CD8-positive, alpha-beta memory T cell (primary cell): ENCODE measurements at regions not wholly inside any gene's neighbourhood (a gene's known extent, or its start where the extent isn't known, plus 50 kb on each side); places are given as distances from the start of the nearest gene placed in this dataset.

ENCODE experiments used
- CTCF ChIA-PET: fragments of 350-600 bp; sonication (Branson Sonifier 250); formaldehyde crosslinking; loops from one replicate; lab custom pipeline; 2021; ENCODE audit warnings: antibody characterized with exemption; lab: Charles Lee
- POLR2A ChIA-PET: fragments of 350-600 bp; sonication (Branson Sonifier 250); formaldehyde crosslinking; loops from one replicate; lab custom pipeline; 2021; ENCODE audit warnings: antibody characterized with exemption; lab: Charles Lee
- DNase-seq, 5 donors: peaks; one replicate each; pipeline versions ENCODE4 v3.0.0 to v3.0.0-alpha.2; 2020 to 2022; ENCODE audit warnings: mixed read lengths in 1 of 5
- H3K27ac ChIP-seq: one replicate; pipeline ENCODE4 v1.7.0; 2013; ENCODE audit warnings: low read depth, mild to moderate bottlenecking, low read length, moderate library complexity
- H3K27me3 ChIP-seq: 2 replicates; pipeline ENCODE4 v1.7.0; 2013; ENCODE audit warnings: low read length, mild to moderate bottlenecking; ENCODE audit not compliant: insufficient read depth, poor library complexity, severe bottlenecking
- H3K36me3 ChIP-seq: 2 replicates; pipeline ENCODE4 v1.7.0; 2013; ENCODE audit warnings: mild to moderate bottlenecking, low read length, moderate library complexity; ENCODE audit not compliant: insufficient read depth
- H3K4me1 ChIP-seq: 2 replicates; pipeline ENCODE4 v1.7.0; 2013; ENCODE audit warnings: mild to moderate bottlenecking, low read length, moderate library complexity; ENCODE audit not compliant: insufficient read depth
- H3K4me3 ChIP-seq: 2 replicates; pipeline ENCODE4 v1.7.0; 2013; ENCODE audit warnings: mild to moderate bottlenecking, low read length
- H3K9me3 ChIP-seq: 2 replicates; pipeline ENCODE4 v1.7.0; 2013; ENCODE audit warnings: mild to moderate bottlenecking, low read length
- H3K27ac Mint-ChIP-seq, 8 donors: one replicate each; pipeline ENCODE4 v1.8.0; 2020 to 2021; ENCODE audit warnings: mixed read lengths in 8 of 8, mild to moderate bottlenecking in 6 of 8, inconsistent platforms in 3 of 8, moderate library complexity in 3 of 8
- H3K27me3 Mint-ChIP-seq, 2 donors: one replicate each; pipeline ENCODE4 v1.8.0; 2020 to 2021; ENCODE audit warnings: mixed read lengths in 2 of 2, mild to moderate bottlenecking in 1 of 2, moderate library complexity in 1 of 2
- H3K36me3 Mint-ChIP-seq, 3 donors: one replicate each; pipeline ENCODE4 v1.8.0; 2020 to 2021; ENCODE audit warnings: mixed read lengths in 3 of 3, inconsistent platforms in 1 of 3, mild to moderate bottlenecking in 1 of 3
- H3K4me1 Mint-ChIP-seq, 3 donors: one replicate each; pipeline ENCODE4 v1.8.0; 2020 to 2021; ENCODE audit warnings: mixed read lengths in 3 of 3, inconsistent platforms in 1 of 3, mild to moderate bottlenecking in 1 of 3
- H3K4me3 Mint-ChIP-seq, 7 donors: one replicate each; pipeline ENCODE4 v1.8.0; 2020 to 2021; ENCODE audit warnings: mixed read lengths in 7 of 7, mild to moderate bottlenecking in 6 of 7, moderate library complexity in 4 of 7, inconsistent platforms in 2 of 7
- H3K9me3 Mint-ChIP-seq, 5 donors: one replicate each; pipeline ENCODE4 v1.8.0; 2020 to 2022; ENCODE audit warnings: mixed read lengths in 5 of 5, mild to moderate bottlenecking in 3 of 5, moderate library complexity in 2 of 5, inconsistent platforms in 1 of 5

GRCh38 chr4:163077680-163078079, 89.0 kb downstream of the NAF1 start:
- Histone ChIP-seq H3K36me3 (no peaks in the 10 kb centered on the region), H3K27me3 (no peaks in the 10 kb centered on the region), H3K27ac (no peak overlapping the region), H3K9me3 (no peaks in the 10 kb centered on the region), H3K4me1 (no peaks in the 10 kb centered on the region), H3K4me3 (no peak overlapping the region)
- H3K27me3 Mint-ChIP-seq, result peaks cover 2 to 9% of the 10 kb centered on the region in 2 donors
- no peak overlapping the region for H3K27ac Mint-ChIP-seq
- no peaks in the 10 kb centered on the region for H3K36me3 Mint-ChIP-seq
- no peaks in the 10 kb centered on the region for H3K4me1 Mint-ChIP-seq
- H3K9me3 Mint-ChIP-seq, result no peaks in the 10 kb centered on the region
- ChIA-PET CTCF (interaction anchor here (0.5 to 1.1 kb wide), 2 partner anchors 10 to 16 kb away, joined by 3 read pairs; no protein-coding TSS in a partner anchor), POLR2A (no interaction called here)
- H3K4me3 Mint-ChIP-seq, result no peak overlapping the region
- DNase-seq, result no peak

- Histone ChIP-seq H3K27me3 (no peaks in the 10 kb centered on the region), H3K36me3 (no peaks in the 10 kb centered on the region), H3K27ac (no peak overlapping the region), H3K4me1 (no peaks in the 10 kb centered on the region), H3K9me3 (no peaks in the 10 kb centered on the region), H3K4me3 (no peak overlapping the region)
- H3K36me3 Mint-ChIP-seq, result no peaks in the 10 kb centered on the region
- peaks cover 0 to 2% (median 0%) of the 10 kb centered on the region in 5 donors for H3K9me3 Mint-ChIP-seq
- ChIA-PET POLR2A (no interaction called here), CTCF (no interaction called here)
- peaks cover 0 to 3% of the 10 kb centered on the region in 2 donors for H3K27me3 Mint-ChIP-seq
- H3K27ac Mint-ChIP-seq, result no peak overlapping the region
- no peak for DNase-seq
- H3K4me1 Mint-ChIP-seq, result no peaks in the 10 kb centered on the region
- no peak overlapping the region for H3K4me3 Mint-ChIP-seq
Observed at GRCh38 chr4:163072222-163072621, 94.5 kb downstream of the NAF1 start.

GRCh38 chr4:163071308-163071707, 95.4 kb downstream of the NAF1 start:
- Mint-ChIP-seq H3K27ac (no peak overlapping the region), H3K4me3 (no peak overlapping the region), H3K9me3 (peaks cover 0 to 3% (median 0%) of the 10 kb centered on the region in 5 donors), H3K27me3 (peaks cover 0 to 8% of the 10 kb centered on the region in 2 donors), H3K4me1 (no peaks in the 10 kb centered on the region), H3K36me3 (no peaks in the 10 kb centered on the region)
- ChIA-PET CTCF (no interaction called here), POLR2A (no interaction called here)
- no peak overlapping the region for H3K4me3 ChIP-seq
- no peak for DNase-seq
- no peaks in the 10 kb centered on the region for H3K27me3 ChIP-seq
- H3K36me3 ChIP-seq, result no peaks in the 10 kb centered on the region
- no peak overlapping the region for H3K27ac ChIP-seq
- H3K9me3 ChIP-seq, result no peaks in the 10 kb centered on the region
- no peaks in the 10 kb centered on the region for H3K4me1 ChIP-seq

GRCh38 chr4:163070023-163070422, 96.7 kb downstream of the NAF1 start:
- H3K27me3 ChIP-seq, result no peaks in the 10 kb centered on the region
- H3K27me3 Mint-ChIP-seq, result peaks cover 0 to 8% of the 10 kb centered on the region in 2 donors
- ChIA-PET POLR2A (no interaction called here), CTCF (no interaction called here)
- H3K4me3 Mint-ChIP-seq, result no peak overlapping the region
- DNase-seq, result no peak
- peaks cover 0 to 3% (median 0%) of the 10 kb centered on the region in 5 donors for H3K9me3 Mint-ChIP-seq
- no peak overlapping the region for H3K4me3 ChIP-seq
- no peak overlapping the region for H3K27ac Mint-ChIP-seq
- no peaks in the 10 kb centered on the region for H3K36me3 ChIP-seq
- H3K9me3 ChIP-seq, result no peaks in the 10 kb centered on the region
- no peaks in the 10 kb centered on the region for H3K4me1 Mint-ChIP-seq
- H3K27ac ChIP-seq, result no peak overlapping the region
- no peaks in the 10 kb centered on the region for H3K4me1 ChIP-seq
- H3K36me3 Mint-ChIP-seq, result no peaks in the 10 kb centered on the region

GRCh38 chr4:163063891-163064290, 102.8 kb downstream of the NAF1 start:
- Mint-ChIP-seq H3K27ac (no peak overlapping the region), H3K9me3 (peaks cover 0 to 4% (median 2%) of the 10 kb centered on the region in 5 donors), H3K27me3 (peaks cover 5 to 15% of the 10 kb centered on the region in 2 donors), H3K4me3 (no peak overlapping the region), H3K36me3 (no peaks in the 10 kb centered on the region), H3K4me1 (no peaks in the 10 kb centered on the region)
- CTCF ChIA-PET, result no interaction called here
- POLR2A ChIA-PET, result no interaction called here
- no peak for DNase-seq
- Histone ChIP-seq H3K27ac (no peak overlapping the region), H3K4me1 (no peaks in the 10 kb centered on the region), H3K36me3 (no peaks in the 10 kb centered on the region), H3K27me3 (no peaks in the 10 kb centered on the region), H3K9me3 (no peaks in the 10 kb centered on the region), H3K4me3 (no peak overlapping the region)

GRCh38 chr4:163048447-163048846, 118.2 kb downstream of the NAF1 start:
- no peaks in the 10 kb centered on the region for H3K36me3 Mint-ChIP-seq
- Histone ChIP-seq H3K36me3 (no peaks in the 10 kb centered on the region), H3K4me1 (no peaks in the 10 kb centered on the region), H3K27me3 (no peaks in the 10 kb centered on the region), H3K27ac (no peak overlapping the region), H3K4me3 (no peak overlapping the region), H3K9me3 (no peaks in the 10 kb centered on the region)
- no peaks in the 10 kb centered on the region for H3K9me3 Mint-ChIP-seq
- H3K4me3 Mint-ChIP-seq, result no peak overlapping the region
- H3K27me3 Mint-ChIP-seq, result no peaks in the 10 kb centered on the region
- no peak overlapping the region for H3K27ac Mint-ChIP-seq
- ChIA-PET POLR2A (no interaction called here), CTCF (no interaction called here)
- no peak for DNase-seq
- H3K4me1 Mint-ChIP-seq, result no peaks in the 10 kb centered on the region

GRCh38 chr4:163042306-163042705, 124.4 kb downstream of the NAF1 start:
- POLR2A ChIA-PET, result no interaction called here
- peaks cover 2 to 13% (median 8%) of the 10 kb centered on the region in 5 donors for H3K9me3 Mint-ChIP-seq
- CTCF ChIA-PET, result no interaction called here
- H3K27ac ChIP-seq, result no peak overlapping the region
- H3K36me3 Mint-ChIP-seq, result peaks cover 0 to 5% (median 0%) of the 10 kb centered on the region in 3 donors
- no peaks in the 10 kb centered on the region for H3K4me1 Mint-ChIP-seq
- no peak overlapping the region for H3K27ac Mint-ChIP-seq
- H3K4me3 Mint-ChIP-seq, result no peak overlapping the region
- no peaks in the 10 kb centered on the region for H3K9me3 ChIP-seq
- no peaks in the 10 kb centered on the region for H3K4me1 ChIP-seq
- peaks cover 4 to 8% of the 10 kb centered on the region in 2 donors for H3K27me3 Mint-ChIP-seq
- H3K4me3 ChIP-seq, result no peak overlapping the region
- DNase-seq, result no peak
- H3K27me3 ChIP-seq, result no peaks in the 10 kb centered on the region
- no peaks in the 10 kb centered on the region for H3K36me3 ChIP-seq

- Mint-ChIP-seq H3K27ac (no peak overlapping the region), H3K36me3 (no peaks in the 10 kb centered on the region), H3K4me3 (no peak overlapping the region), H3K4me1 (no peaks in the 10 kb centered on the region), H3K9me3 (peaks cover 0 to 6% (median under 1%) of the 10 kb centered on the region in 5 donors), H3K27me3 (peaks cover 0 to 1% of the 10 kb centered on the region in 2 donors)
- Histone ChIP-seq H3K27ac (no peak overlapping the region), H3K27me3 (no peaks in the 10 kb centered on the region), H3K36me3 (no peaks in the 10 kb centered on the region), H3K4me3 (no peak overlapping the region), H3K4me1 (no peaks in the 10 kb centered on the region), H3K9me3 (no peaks in the 10 kb centered on the region)
- ChIA-PET POLR2A (no interaction called here), CTCF (no interaction called here)
- no peak for DNase-seq
Observed at GRCh38 chr4:163017135-163017534, 149.6 kb downstream of the NAF1 start.

GRCh38 chr4:163012816-163013215, 153.9 kb downstream of the NAF1 start:
- no peak overlapping the region for H3K4me3 ChIP-seq
- no peak overlapping the region for H3K27ac Mint-ChIP-seq
- H3K27ac ChIP-seq, result no peak overlapping the region
- no peaks in the 10 kb centered on the region for H3K9me3 ChIP-seq
- peaks cover 5 to 10% (median 6%) of the 10 kb centered on the region in 5 donors for H3K9me3 Mint-ChIP-seq
- ChIA-PET CTCF (no interaction called here), POLR2A (no interaction called here)
- H3K27me3 Mint-ChIP-seq, result peaks cover 0 to 1% of the 10 kb centered on the region in 2 donors
- H3K36me3 Mint-ChIP-seq, result no peaks in the 10 kb centered on the region
- no peaks in the 10 kb centered on the region for H3K27me3 ChIP-seq
- H3K4me1 Mint-ChIP-seq, result no peaks in the 10 kb centered on the region
- no peak for DNase-seq
- H3K4me3 Mint-ChIP-seq, result no peak overlapping the region
- H3K36me3 ChIP-seq, result no peaks in the 10 kb centered on the region
- no peaks in the 10 kb centered on the region for H3K4me1 ChIP-seq
